OCI-LY7 (cell line): ENCODE measurements at regions not wholly inside any gene's neighbourhood (a gene's known extent, or its start where the extent isn't known, plus 50 kb on each side); places are given as distances from the start of the nearest gene placed in this dataset.
A peak's percentile ranks its signal among the peaks of the same experiment; 100 is the strongest.

Experiments used
- BruUV-seq: library from RNA; stranded (reverse); fragments of 400-500 nt; replicated peaks from 2 replicates; lab custom pipeline; 2021; lab: Mats Ljungman, UMichigan
- CTCF ChIA-PET: fragments of 300-600 bp; sonication (Branson Sonifier 250); formaldehyde crosslinking; loops from one replicate; lab custom pipeline; 2022; ENCODE audit warnings: antibody characterized with exemption; ENCODE audit not compliant: unreplicated experiment; lab: Charles Lee
- POLR2A ChIA-PET: fragments of 300-600 bp; sonication (Branson Sonifier 250); formaldehyde crosslinking; loops from one replicate; lab custom pipeline; 2022; ENCODE audit warnings: antibody characterized with exemption; lab: Charles Lee
- DNase-seq: peaks from one replicate; pipeline ENCODE4 v3.0.0-alpha.2; 2015; ENCODE audit warnings: low spot score
- H2AFZ ChIP-seq: fragments of 200-600 bp; sonication (generic), shearing (Covaris generic); 2 replicates; pipeline ENCODE4 v1.6.1; 2014; ENCODE audit warnings: mild to moderate bottlenecking, antibody characterized with exemption, low read length, moderate library complexity
- H3K27ac ChIP-seq: fragments of 200-600 bp; sonication (generic); 2 replicates; pipeline ENCODE4 v1.5.1; 2014; ENCODE audit warnings: mixed run types, low read depth, mild to moderate bottlenecking, moderate library complexity, low read length, inconsistent platforms; ENCODE audit not compliant: poor library complexity, severe bottlenecking
- H3K36me3 ChIP-seq: fragments of 200-600 bp; sonication (generic); 2 replicates; pipeline ENCODE4 v1.6.1; 2014; ENCODE audit warnings: mild to moderate bottlenecking, antibody characterized with exemption, low read length, moderate library complexity, mixed read lengths; ENCODE audit not compliant: insufficient read depth
- H3K4me1 ChIP-seq: fragments of 200-600 bp; sonication (generic); 2 replicates; pipeline ENCODE4 v1.5.1; 2014; ENCODE audit warnings: mild to moderate bottlenecking, low read length; ENCODE audit not compliant: insufficient read depth, poor library complexity, severe bottlenecking
- H3K4me2 ChIP-seq: fragments of 200-600 bp; sonication (generic); 2 replicates; pipeline ENCODE4 v1.6.1; 2014; ENCODE audit warnings: mild to moderate bottlenecking, low read length
- H3K4me3 ChIP-seq: fragments of 200-600 bp; sonication (generic); 2 replicates; pipeline ENCODE4 v1.5.1; 2014; ENCODE audit warnings: mild to moderate bottlenecking, low read depth, low read length; ENCODE audit not compliant: poor library complexity, severe bottlenecking
- H3K79me2 ChIP-seq: fragments of 200-600 bp; sonication (generic); 2 replicates; pipeline ENCODE4 v1.6.1; 2016; ENCODE audit warnings: low read depth, mild to moderate bottlenecking, low read length, moderate library complexity, mixed read lengths; ENCODE audit not compliant: insufficient read depth
- H3K9me2 ChIP-seq: fragments of 200-600 bp; sonication (generic); 2 replicates; pipeline ENCODE4 v1.6.1; 2016; ENCODE audit warnings: mild to moderate bottlenecking, low read length, mixed read lengths; ENCODE audit not compliant: insufficient read depth
- H3K9me3 ChIP-seq: fragments of 200-600 bp; sonication (generic); 2 replicates; pipeline ENCODE4 v1.6.1; 2014; ENCODE audit warnings: mild to moderate bottlenecking, mixed run types, low read length, mixed read lengths
- H4K20me1 ChIP-seq: fragments of 200-600 bp; sonication (generic); 2 replicates; pipeline ENCODE4 v1.6.1; 2014; ENCODE audit warnings: mild to moderate bottlenecking, antibody characterized with exemption, low read length, moderate library complexity, mixed read lengths; ENCODE audit not compliant: insufficient read depth
- CTCF ChIP-seq: fragments of 200-600 bp; sonication (generic); conservative IDR thresholded peaks from 2 replicates; pipeline ENCODE4 v1.5.1; 2014; ENCODE audit warnings: mild to moderate bottlenecking, antibody characterized with exemption, low read length, moderate library complexity, mixed read lengths
- EZH2phosphoT487 ChIP-seq: fragments of 200-600 bp; sonication (generic); IDR thresholded peaks from 2 replicates; pipeline ENCODE4 v1.6.1; 2018; ENCODE audit warnings: low read depth, borderline replicate concordance, mild to moderate bottlenecking, mixed run types, antibody characterized with exemption, low read length, moderate library complexity, mixed read lengths
- intact Hi-C: fragments of 100-400 bp; cut with micrococcal nuclease; formaldehyde crosslinking; loops from one replicate; pipeline ENCODE4 v1.10.0; 2022; ENCODE audit not compliant: unreplicated experiment

- intact Hi-C loops: no loop called here
- Histone ChIP-seq H3K4me3 (no peak overlapping the region), H3K9me3 (no peaks in the 10 kb centered on the region), H3K36me3 (no peaks in the 10 kb centered on the region), H3K9me2 (no peaks in the 10 kb centered on the region), H3K4me2 (no peak overlapping the region), H3K79me2 (no peaks in the 10 kb centered on the region), H3K4me1 (peaks cover 8% of the 10 kb centered on the region), H3K27ac (no peak overlapping the region), H2AFZ (no peak overlapping the region), H4K20me1 (no peaks in the 10 kb centered on the region)
- ChIA-PET POLR2A (interaction anchor here (0.6 kb wide), 1 partner anchor 10 kb away, joined by 3 read pairs; no protein-coding TSS in a partner anchor), CTCF (no interaction called here)
- BruUV-seq: no TSS peak
- DNase-seq: peak; percentile 21
- TF ChIP-seq CTCF: no peak
- no peak for TF ChIP-seq EZH2phosphoT487
Observed at GRCh38 chr12:75722714-75723200, 211.3 kb upstream of the KRR1 start.

- Histone ChIP-seq H4K20me1 (no peaks in the 10 kb centered on the region), H3K36me3 (no peaks in the 10 kb centered on the region), H3K79me2 (no peaks in the 10 kb centered on the region), H3K9me2 (no peaks in the 10 kb centered on the region), H3K4me2 (no peak overlapping the region), H2AFZ (peak overlapping the region; percentile 22; the same call in 1 of the 2 replicates), H3K9me3 (no peaks in the 10 kb centered on the region), H3K4me1 (peaks cover 8% of the 10 kb centered on the region), H3K27ac (no peak overlapping the region), H3K4me3 (no peak overlapping the region)
- no TSS peak for BruUV-seq
- CTCF ChIA-PET: no interaction called here
- POLR2A ChIA-PET: no interaction called here
- no peak for TF ChIP-seq CTCF
- no peak for TF ChIP-seq EZH2phosphoT487
- no peak for DNase-seq
- intact Hi-C loops: no loop called here
Observed at GRCh38 chr12:75721796-75722195, 210.4 kb upstream of the KRR1 start.

GRCh38 chr12:75720812-75721641 lies 209.6 kb upstream of the KRR1 start:
- H3K9me2 ChIP-seq: no peaks in the 10 kb centered on the region
- H3K9me3 ChIP-seq: no peaks in the 10 kb centered on the region
- ChIA-PET POLR2A (no interaction called here), CTCF (no interaction called here)
- no peak overlapping the region for H3K4me2 ChIP-seq
- no peaks in the 10 kb centered on the region for H3K36me3 ChIP-seq
- intact Hi-C loops: no loop called here
- no peak for TF ChIP-seq EZH2phosphoT487
- TF ChIP-seq CTCF: no peak
- no peak for DNase-seq
- BruUV-seq: no TSS peak
- peaks cover 8% of the 10 kb centered on the region for H3K4me1 ChIP-seq
- H2AFZ ChIP-seq: no peak overlapping the region; the same call in 1 of the 2 replicates
- no peaks in the 10 kb centered on the region for H3K79me2 ChIP-seq
- no peak overlapping the region for H3K4me3 ChIP-seq
- H3K27ac ChIP-seq: no peak overlapping the region
- H4K20me1 ChIP-seq: no peaks in the 10 kb centered on the region
